HFFc6 (cell line): ENCODE measurements at regions not wholly inside any gene's neighbourhood (a gene's known extent, or its start where the extent isn't known, plus 50 kb on each side); places are given as distances from the start of the nearest gene placed in this dataset.

Source experiments
- DNase-seq: peaks from one replicate; pipeline ENCODE4 v3.0.0-alpha.2; 2018
- H3K27ac Mint-ChIP-seq: 2 replicates; pipeline ENCODE4 v1.8.0; 2020; ENCODE audit warnings: mild to moderate bottlenecking, mixed read lengths
- H3K27me3 Mint-ChIP-seq: 2 replicates; pipeline ENCODE4 v1.8.0; 2021; ENCODE audit warnings: mild to moderate bottlenecking, moderate library complexity, mixed read lengths; ENCODE audit not compliant: insufficient read depth
- H3K36me3 Mint-ChIP-seq: 2 replicates; pipeline ENCODE4 v1.8.0; 2021; ENCODE audit warnings: low read depth, mixed read lengths
- H3K4me1 Mint-ChIP-seq: 2 replicates; pipeline ENCODE4 v1.8.0; 2020; ENCODE audit warnings: low read depth, mixed read lengths
- H3K4me3 Mint-ChIP-seq: 2 replicates; pipeline ENCODE4 v1.8.0; 2020; ENCODE audit warnings: mild to moderate bottlenecking, moderate library complexity, mixed read lengths
- H3K9me3 Mint-ChIP-seq: 2 replicates; pipeline ENCODE4 v1.8.0; 2020; ENCODE audit warnings: mild to moderate bottlenecking, mixed read lengths
- CTCF ChIP-seq: fragments of 200-600 bp; sonication (generic); IDR thresholded peaks from 2 replicates; pipeline ENCODE4 v1.5.0; 2021; ENCODE audit warnings: antibody characterized with exemption, mild to moderate bottlenecking

GRCh38 chr6:106035655-106036054 lies 50.5 kb upstream of the PRDM1 start:
- Mint-ChIP-seq H3K9me3 (peaks cover 4% of the 10 kb centered on the region; the same call in 1 of the 2 replicates), H3K36me3 (no peaks in the 10 kb centered on the region), H3K4me1 (peaks cover 46% of the 10 kb centered on the region), H3K27ac (no peak overlapping the region), H3K27me3 (peaks cover 2% of the 10 kb centered on the region; the same call in 1 of the 2 replicates), H3K4me3 (no peak overlapping the region)
- DNase-seq: no peak
- TF ChIP-seq CTCF: no peak

GRCh38 chr6:106033806-106034205 lies 52.3 kb upstream of the PRDM1 start:
- Mint-ChIP-seq H3K27ac (no peak overlapping the region), H3K9me3 (peaks cover 4% of the 10 kb centered on the region; the same call in 1 of the 2 replicates), H3K27me3 (peaks cover 2% of the 10 kb centered on the region; the same call in 1 of the 2 replicates), H3K36me3 (no peaks in the 10 kb centered on the region), H3K4me1 (peaks cover 29% of the 10 kb centered on the region), H3K4me3 (no peak overlapping the region)
- no peak for TF ChIP-seq CTCF
- DNase-seq: no peak

- Mint-ChIP-seq H3K27me3 (peaks cover 4% of the 10 kb centered on the region; the same call in 1 of the 2 replicates), H3K4me1 (peaks cover 32% of the 10 kb centered on the region), H3K9me3 (no peaks in the 10 kb centered on the region), H3K36me3 (no peaks in the 10 kb centered on the region), H3K27ac (no peak overlapping the region), H3K4me3 (no peak overlapping the region)
- no peak for TF ChIP-seq CTCF
- no peak for DNase-seq
These were observed 58.4 kb upstream of the PRDM1 start for GRCh38 chr6:106027758-106028157.

GRCh38 chr6:106026748-106027715 lies 59.1 kb upstream of the PRDM1 start:
- peaks cover 4% of the 10 kb centered on the region; the same call in 1 of the 2 replicates for H3K27me3 Mint-ChIP-seq
- peaks cover 32% of the 10 kb centered on the region for H3K4me1 Mint-ChIP-seq
- H3K4me3 Mint-ChIP-seq: peak overlapping the region; percentile 10; the same call in 1 of the 2 replicates
- no peak for TF ChIP-seq CTCF
- no peaks in the 10 kb centered on the region for H3K36me3 Mint-ChIP-seq
- no peak overlapping the region; the same call in 1 of the 2 replicates for H3K27ac Mint-ChIP-seq
- DNase-seq: no peak
- no peaks in the 10 kb centered on the region for H3K9me3 Mint-ChIP-seq

- Mint-ChIP-seq H3K4me1 (peaks cover 32% of the 10 kb centered on the region), H3K4me3 (no peak overlapping the region), H3K27ac (0 out of 2 replicates have a peak overlapping the region, but pooled peaks have one; percentile 21), H3K9me3 (no peaks in the 10 kb centered on the region), H3K27me3 (peaks cover 1% of the 10 kb centered on the region; the same call in 1 of the 2 replicates), H3K36me3 (no peaks in the 10 kb centered on the region)
- DNase-seq: no peak
- TF ChIP-seq CTCF: no peak
These were observed 60.5 kb upstream of the PRDM1 start for GRCh38 chr6:106025655-106026054.
